T follicular helper cell (primary cell): ENCODE measurements at regions not wholly inside any gene's neighbourhood (a gene's known extent, or its start where the extent isn't known, plus 50 kb on each side); places are given as distances from the start of the nearest gene placed in this dataset.
"Not testable (repeated sequence)": the region's sequence is repeated elsewhere in the genome, so short reads cannot be mapped to it uniquely, and the experiment has no call there.

Source experiments
- DNase-seq: peaks from one replicate; pipeline ENCODE4 v3.0.0-alpha.2; 2020; ENCODE audit warnings: low read depth

- DNase-seq = no peak
These were observed 57.6 kb upstream of the ZNF519 start for GRCh38 chr18:14189858-14190257.

GRCh38 chr18:14188751-14189406, 56.6 kb upstream of the ZNF519 start:
- not testable (repeated sequence) for DNase-seq
